Stimulated activated CD4-positive, alpha-beta T cell treated with anti-CD3 and anti-CD28 coated beads, Interleukin-4, amount 100 ng/mL, for 24 hours (primary cell): ENCODE measurements at regions not wholly inside any gene's neighbourhood (a gene's known extent, or its start where the extent isn't known, plus 50 kb on each side); places are given as distances from the start of the nearest gene placed in this dataset.

Source experiments
- DNase-seq: peaks from one replicate; pipeline ENCODE4 v3.0.0-alpha.2; 2020

DNA sequence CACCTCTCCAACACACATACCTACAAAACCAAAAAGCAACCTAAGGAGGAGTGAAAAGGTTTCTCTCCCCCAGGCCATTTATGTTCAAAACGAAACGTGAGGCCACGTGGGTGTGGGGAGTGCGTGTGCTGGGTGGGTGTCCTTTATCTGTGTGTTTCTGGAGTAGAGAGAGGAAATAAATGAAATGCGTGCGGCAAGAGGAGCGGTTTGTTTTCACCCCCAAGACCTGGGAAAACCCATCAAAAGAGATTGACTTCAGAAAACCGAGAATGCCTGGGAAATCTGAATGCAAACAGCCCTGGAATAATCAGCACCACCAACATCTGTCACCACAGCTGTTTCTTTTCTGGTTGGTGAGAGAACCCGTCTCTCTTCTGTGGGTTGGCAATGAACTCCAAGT lies 137.4 kb downstream of the INSIG2 start:
- DNase-seq = no peak

DNA sequence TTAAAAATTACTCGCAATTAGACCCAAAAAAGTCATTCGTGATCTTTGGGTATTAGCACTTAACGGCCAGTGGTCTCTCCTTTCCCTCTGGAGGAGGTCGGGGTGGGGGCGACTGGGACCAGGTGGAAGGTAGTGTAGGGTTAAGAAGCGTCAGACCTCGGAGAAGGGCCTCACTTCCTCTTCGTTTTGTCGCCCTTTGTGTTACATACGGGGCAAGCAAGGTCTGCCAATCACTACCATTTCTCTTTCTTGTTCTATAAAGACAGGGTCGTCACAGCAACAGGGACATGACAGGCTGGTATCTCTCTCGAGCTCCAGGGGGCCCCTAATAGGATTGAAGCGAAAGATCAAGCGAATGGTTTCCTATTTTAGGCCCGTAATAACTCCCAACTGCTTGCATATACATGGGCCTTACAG lies 136.6 kb downstream of the INSIG2 start:
- DNase-seq = no peak

DNA sequence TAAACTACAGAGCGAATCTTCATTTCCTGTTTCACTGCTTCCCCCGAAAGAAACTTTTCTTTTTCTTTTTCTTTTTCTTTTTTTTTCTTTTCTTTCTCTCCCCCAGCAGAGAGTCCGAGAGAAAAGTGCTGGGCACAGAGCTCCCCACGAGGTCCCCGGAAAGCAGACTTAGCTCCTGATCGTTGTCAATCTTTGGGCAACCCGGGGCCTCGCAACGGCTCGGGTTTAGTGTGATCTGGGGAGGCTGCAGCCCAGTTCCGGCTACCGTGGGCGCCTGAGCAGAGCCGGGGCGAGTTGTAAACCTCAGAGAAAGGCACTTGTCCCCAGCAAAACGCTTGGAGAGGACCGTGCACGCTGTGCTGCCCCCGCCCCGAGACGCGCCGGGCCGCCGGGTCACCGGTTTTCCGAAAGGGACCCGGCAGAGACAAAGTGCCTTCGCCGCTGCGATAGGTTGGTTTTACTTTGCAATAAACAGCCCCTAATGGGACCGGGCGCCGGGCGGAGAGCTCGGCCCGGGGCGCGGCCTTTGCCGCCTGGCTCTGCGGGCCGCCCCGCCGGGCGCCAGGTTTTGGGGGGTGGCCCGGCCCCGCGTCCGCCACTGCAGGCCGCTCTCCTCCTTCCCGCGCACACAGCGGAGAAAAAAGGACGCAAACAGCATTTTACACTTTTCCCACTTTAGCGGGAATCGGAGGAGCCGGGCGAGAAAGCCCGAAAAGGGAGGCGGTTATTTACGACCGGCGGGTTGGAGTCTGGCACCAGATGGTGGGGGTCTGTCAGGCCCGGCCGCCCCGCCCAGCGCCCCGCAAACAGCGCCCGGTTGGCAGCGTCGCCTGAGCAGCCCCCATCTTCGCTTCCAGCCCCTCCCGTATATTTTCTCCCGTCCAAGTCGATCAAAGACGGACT lies 136.0 kb downstream of the INSIG2 start:
- DNase-seq = peak; percentile 19

DNA sequence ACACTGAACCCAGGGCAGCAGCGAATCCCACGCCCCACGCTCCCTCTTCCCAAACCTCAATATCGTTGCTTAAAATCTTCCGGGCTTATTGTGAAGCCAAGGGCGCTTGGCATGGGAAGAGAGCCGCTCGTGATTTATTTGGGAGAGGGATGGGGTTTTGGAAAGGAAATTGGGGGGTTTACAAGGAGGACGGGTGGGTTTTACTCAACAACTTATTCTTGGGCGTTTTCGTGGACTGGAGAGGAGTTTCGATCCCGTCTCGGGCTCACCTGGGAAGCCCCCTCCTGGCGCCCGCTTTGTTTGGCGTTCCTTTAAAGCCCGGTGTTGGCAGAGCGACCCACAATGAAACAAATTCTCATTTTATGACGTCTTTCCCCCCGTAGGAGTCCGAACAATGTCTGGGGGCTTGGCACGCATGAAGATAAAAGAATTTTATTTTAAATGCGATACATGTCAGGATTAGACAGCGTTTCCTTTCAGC lies 135.3 kb downstream of the INSIG2 start:
- no peak for DNase-seq

DNA sequence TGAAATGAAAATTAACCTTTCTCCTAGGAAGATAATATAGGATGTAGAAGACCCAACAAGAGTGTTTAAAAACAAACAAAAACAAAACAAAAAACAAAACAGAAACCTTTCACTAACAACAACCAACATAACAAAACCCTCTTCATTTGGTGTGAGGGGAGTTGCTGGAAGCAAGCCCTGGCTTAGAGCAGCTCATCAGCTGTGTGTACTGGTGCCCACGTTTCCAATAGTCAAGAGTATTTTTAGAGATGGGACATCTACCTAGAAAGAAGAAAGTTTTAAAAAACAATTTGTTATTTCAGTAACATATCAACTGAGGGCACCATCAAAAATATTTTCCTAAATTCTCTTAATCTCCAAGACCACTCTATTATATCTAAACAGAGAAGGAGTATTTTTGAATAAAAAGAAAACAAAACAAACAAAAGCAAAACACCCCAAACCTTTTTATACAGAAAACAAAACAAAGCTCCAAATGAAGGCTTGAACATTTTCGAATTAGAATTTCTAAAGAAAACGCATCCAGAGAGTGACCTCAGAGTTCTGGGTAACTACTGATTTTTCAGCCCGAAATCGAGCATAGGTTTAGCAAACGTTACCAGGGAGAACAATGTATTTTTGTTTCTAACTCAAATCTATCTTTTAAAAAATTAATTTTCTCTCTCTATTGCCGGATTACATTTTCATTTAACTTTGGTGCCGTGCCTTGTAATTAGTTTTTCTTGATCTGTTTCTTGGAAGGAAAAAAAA lies 134.6 kb downstream of the INSIG2 start:
- no peak for DNase-seq

DNA sequence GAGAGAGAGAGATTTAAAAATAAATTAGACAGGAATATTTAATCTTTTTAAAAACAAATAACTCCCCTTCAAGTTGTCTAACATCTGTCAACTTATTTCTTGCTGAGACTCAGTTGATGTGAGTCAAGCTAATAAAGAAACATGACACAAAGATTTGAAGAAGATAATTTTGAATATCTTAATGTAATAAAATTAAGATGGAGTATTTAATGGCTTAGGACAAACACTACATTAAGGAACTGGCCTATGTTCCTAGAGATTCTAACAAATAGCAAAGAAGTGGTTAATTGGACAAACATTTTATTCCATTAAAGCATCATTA lies 134.0 kb downstream of the INSIG2 start:
- DNase-seq = no peak

DNA sequence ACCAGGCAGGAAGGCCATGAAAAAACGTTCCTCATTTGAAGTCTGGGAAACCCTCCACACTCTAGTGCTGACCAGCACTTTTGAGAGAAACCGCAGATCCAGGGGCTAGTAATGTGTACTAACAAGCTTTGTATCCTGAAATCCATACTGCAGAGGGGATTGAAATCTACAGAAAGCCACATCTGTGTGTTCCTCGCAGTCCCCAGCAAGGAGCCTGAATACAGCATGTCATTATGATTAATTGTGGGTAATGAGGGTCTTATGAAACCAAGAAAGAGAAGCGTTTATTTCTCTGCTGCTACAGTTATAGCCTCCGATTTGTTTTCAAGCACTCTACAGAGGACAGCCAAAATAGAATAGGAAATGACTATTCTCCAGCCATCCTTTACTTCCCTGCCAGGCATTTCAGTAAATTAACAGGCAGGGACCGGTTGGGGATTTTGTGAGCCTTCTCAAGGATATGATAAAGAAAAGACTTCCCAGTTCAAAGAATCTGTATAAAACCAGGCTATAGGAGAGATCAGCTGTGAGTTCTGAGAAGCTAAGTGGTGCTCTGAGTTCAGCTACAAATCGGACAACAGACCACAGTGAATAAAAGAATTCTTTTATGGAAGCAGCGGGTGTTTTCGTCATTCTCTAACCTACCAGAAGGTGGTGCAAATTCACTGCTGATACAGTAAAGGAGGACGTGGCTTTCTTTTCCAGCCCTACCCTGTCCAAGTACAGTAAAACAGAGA lies 133.4 kb downstream of the INSIG2 start:
- peak; percentile 43 for DNase-seq

DNA sequence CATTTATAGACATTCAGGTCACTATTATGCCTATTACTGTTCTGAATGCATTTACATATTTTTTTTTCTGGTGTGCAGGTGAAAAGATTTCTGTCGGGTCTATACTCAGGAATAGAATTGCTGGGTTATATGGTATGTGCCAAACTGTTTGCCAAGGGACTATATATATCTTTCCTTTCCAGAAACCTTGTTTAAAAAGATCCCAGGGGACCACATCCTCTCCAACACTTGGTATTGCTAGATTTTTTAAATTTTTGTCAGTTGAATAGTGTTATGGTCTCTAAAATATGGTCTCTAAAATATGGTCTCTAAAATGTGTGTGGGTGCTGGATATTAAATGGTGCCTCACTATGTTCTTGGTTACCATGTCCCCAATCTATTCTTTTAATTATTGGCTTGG lies 131.3 kb downstream of the INSIG2 start:
- no peak for DNase-seq

DNA sequence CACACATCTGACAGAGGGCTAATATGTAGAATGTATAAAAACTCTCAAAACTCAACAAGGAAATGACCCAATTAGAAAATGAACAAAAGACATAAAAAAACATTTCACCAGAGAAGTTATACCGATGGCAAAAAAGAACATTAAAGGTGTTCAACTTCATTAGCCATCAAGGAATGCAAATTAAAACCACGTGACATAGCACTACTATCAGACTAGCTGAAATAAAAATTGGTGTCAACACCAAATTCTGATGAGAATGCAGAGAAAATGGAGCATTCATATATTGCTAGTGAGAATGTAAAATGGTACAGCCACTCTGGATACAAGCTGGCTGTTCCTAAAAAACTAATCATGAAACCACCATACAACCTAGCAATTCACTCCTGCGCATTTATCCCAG lies 128.0 kb downstream of the INSIG2 start:
- DNase-seq = no peak

DNA sequence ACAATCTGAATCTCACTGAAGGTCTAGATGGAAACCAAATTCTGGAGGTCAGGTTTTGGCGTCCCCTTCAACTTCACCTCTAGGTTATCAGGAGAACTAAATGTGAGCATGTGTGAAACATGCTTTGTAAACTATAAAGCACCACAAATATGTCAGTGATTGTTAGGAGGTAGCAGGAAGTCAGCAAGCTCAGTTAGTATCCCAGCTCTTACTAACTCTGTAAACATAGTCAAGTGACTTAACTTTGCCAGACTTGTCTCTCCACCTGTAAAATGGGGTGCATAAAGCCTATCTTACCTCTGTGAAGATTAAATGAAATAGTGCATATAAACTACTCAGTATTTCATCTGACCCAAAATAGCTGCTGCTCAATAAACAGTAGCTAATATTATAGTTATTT lies 121.5 kb downstream of the INSIG2 start:
- DNase-seq = no peak

DNA sequence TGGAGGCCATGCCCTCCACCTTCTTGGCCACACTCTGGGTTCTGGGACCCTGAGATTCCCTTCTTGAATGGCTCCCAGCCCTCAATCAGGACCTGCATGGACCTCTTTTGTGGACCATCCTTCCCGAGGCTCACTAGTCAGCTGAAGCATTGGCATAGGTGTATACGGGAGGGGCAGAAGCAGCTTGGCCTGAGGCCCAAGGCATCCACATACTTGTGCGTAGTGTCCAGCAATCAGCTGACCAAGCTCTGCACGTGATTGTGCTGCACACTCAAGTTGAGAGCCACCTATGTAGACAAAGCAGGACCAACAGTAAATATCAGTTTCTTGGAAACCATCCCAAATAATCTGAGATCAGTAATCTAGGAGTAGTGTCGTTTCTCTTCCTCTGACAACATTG lies 119.6 kb downstream of the INSIG2 start:
- DNase-seq = no peak

DNA sequence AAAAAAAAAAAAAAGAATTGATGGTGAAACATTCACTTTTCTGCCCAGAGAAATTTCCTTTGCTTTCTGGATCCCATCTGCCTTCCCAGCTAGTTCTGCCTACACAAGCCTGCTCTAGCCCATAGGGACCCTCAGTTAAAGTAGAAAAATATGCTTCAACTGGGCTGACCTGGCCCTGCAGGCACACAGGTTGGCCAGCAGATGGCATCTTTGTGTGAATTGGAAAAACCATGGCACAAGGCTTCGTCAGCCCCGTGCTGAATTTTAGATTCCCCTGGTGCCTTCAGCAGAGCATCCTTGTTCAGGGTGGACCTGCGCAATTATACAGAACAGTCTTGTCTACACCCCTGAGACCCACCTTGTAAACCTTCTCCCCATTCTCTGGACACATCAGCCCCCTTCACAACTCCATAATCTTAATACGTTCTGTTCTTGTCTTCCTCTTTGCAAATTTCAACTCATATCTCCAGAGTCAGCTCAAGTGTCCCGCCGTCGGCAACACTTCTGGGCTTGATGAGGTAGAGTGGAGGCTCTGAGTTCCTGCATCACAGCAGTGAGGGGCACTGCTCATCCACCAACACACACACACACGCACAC lies 114.5 kb downstream of the INSIG2 start:
- DNase-seq = peak; percentile 61

DNA sequence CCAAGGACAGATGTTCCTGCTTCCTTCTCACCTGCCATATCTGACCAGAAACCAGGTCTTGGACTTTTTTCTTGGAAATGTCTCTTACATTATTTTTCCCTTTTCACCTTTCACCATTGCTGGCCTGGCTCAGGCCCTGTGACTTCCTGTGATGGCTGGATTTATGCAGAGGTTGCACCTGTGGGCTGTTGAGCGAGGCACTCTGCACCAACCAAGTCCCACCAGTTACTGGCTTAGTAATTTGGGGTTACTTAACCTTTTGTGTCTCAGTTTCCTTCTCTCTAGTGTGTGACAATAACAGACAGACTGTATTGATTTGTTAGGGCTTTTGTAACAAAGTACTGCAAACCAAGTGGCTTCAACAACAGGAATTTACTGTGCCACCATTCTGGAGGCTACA lies 110.0 kb downstream of the INSIG2 start:
- no peak for DNase-seq

DNA sequence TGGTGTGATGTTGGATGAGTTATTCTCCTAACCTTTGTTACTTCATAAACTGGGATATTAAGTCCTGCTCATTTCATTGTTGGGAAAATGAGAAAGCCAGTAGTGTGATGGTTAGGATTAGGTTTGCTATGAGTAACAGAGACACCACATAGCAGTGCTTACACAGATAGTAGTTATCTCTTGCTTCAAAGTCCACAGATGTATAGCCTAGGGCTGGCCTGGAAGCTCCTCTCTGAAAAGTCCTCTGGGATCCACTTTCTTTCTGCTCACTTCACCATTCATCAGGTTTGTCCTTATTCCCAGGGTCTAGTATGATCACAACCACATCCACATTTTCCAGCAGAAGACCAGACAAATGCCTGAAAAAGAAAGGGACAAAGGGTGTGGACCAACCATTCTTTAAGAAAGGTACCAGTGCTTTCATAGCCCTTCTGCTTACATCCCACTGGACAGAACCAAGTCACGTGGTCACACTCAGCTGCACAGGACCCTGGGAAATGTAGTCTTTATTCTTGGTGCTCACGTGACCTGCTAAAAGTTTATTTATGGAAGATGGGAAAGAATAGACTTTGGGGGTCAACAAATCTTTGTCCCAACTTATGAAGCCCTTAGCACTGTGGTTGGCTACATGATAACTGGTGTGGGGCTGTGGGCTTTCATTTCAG lies 108.9 kb downstream of the INSIG2 start:
- no peak for DNase-seq

DNA sequence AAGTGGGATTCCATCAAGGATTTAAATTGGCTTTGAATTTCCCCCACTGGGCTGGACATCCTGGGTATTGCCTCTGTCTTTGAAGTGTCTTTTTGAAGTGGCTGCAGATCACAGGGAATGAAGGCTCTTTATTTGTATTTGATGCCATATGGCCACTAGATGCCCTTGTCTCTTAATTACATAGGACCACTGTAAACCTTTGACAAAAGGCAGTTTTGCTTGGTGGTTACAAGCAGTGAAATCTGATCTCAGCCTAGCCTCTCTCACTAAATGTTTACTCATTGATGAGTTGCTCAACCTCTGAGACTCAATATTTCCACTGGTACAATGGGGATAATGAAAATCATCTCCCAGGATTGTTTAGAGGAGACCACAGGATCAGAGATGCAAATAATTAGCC lies 102.2 kb downstream of the INSIG2 start:
- DNase-seq = no peak

DNA sequence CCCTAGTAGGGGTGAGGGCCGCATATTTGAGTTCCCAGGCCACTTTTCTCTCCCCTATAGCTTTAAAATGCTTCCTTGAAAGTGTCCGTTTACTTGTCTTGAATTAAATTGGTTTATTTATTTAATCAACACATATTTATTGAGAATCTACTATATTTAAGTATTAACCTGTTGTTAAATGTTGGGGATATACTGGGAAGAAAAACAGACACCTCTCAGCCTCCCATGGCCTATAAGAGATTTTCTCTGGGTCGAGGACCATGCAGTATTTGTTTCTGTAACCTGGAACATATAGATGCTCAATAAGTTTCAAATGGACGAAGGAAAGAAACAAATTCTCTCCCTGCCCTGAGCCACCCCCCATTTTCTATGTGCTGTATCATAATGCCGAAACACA lies 98.6 kb downstream of the INSIG2 start:
- DNase-seq = no peak

DNA sequence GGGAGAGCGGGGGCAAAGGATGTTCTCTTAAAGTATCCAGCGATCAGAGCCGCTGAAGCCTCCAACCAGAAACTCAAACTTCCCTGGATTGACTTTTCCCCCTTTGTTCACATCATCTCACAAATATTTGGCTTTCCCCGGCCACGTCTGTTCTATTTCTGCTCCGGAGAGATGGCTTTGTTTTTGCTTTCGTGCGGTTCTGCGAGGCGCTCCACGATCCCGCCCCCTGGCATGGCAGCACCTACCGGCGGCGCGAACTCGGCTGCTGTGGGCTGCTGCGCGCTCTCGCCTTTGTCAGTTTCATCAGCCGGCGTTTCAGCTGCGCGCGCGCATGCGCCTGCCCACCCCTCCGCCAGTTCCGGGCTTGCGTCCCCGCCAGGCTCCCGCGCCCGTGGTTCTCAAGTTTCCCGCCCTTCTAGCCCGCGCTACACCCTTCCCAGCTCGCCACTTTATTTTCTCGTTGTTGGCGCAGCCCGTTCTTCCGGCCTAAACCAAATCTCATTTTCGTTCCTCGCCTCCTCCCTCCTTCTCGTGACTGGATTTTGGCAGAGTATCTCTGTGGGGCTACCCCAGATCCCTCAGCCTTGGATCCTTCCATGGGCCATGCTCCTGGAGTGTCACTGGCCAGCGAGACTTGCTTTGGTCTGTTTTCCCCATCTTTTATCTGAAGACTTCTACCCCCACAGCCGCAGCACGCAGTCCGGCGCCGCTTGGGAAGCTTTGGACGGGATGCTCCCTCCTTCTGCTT lies 98.0 kb downstream of the INSIG2 start:
- peak; percentile 88 for DNase-seq

DNA sequence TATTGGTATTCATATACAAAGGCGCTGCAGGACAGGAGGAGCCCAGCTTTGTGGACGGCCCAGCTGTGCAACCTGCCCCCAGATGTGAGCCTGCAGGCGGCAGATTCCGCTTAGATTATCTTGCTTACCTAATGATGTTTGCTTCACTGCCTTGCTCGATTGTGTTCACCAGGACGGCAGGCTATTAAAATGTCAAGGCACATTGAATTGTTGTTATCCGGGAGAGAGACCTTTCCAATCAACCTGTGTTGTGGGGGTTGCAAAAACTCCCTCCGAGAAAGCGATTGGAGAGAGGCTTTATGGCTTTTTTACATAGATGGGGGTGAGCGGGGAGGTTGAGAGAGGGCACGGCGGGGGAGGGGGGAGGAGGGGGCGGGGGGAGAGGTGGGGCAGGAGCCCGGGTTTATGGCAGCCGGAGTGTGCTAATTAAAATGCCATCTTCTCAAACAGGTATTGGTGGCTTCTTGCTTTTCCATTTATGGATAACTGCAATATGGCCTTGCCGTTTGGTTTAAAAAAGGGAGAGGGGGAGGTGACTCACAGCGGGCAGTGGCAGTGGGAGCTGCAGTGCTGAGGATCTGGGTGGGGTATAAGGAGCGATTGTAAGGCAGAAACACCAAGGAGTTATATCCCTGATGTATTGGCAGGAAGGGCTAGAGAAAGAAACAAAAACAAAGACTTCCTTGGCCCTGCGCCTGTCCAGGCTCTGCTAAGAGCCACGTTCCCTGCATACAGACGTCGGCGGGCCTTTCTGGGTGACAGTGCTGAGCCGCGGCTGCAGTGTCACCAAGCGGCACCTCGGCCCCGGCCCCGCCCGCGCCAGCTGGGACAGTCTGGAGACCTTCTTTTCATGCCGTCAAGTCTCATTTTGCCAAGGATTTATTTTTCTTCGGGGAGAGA lies 97.2 kb downstream of the INSIG2 start:
- DNase-seq = peak; percentile 54

DNA sequence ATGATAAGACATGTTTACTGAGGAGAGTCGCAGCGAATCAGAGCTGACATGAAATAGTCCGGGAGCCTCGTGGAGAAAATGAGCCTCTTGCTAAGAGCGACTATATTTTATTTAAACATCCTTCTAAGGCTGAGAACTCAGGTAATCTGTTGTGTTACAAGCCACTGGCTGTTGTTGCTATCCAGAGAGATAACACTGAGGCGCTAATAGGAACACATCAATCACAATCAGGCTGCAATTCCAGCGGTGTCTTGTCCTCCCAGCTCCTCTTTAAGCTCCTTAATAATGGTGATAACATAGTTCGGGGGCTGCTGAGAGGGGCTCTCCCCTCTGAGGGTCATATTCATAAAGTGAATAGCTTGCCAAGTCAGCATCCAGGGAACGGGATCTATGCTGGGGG lies 95.1 kb downstream of the INSIG2 start:
- DNase-seq = no peak

DNA sequence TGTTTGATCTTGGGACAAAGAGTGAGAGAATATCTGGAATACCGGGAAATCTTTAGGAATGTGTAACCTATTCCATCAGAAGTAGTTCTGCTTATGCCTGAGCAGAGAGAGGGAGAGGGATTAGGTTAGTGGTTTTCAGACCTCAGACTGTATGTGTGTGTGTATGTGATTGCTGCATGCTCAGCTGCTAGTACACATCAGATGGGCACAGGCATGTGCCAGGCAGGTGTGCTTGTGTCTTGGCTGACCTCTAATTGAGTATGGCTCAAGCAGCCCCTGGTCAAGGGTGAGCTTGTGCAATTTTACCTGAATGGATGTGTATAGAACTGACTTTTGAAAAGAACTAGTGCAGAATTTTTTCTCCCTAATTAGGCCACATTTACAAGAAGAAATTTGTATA lies 91.2 kb downstream of the INSIG2 start:
- DNase-seq = no peak

DNA sequence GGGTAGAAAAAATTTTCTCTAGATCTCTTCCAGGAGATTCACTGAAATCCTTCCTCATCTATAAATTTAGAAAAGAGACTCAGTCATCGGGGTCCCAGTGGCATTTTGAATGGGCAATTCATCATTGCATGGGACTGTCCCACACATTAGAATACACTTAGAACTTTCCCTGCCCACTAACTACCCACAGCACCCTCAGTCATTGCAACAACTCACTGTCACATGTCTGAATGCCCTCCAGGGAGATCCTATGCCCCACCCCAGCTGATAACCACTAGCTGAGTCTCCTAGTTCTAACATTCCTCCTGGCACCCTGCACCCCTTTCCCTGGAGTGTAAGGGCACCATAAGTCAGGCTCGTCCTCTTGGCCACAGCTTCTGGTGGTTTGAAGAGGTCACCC lies 89.6 kb downstream of the INSIG2 start:
- no peak for DNase-seq
